Endothelial cell (in vitro differentiated cells): ENCODE measurements at regions not wholly inside any gene's neighbourhood (a gene's known extent, or its start where the extent isn't known, plus 50 kb on each side); places are given as distances from the start of the nearest gene placed in this dataset.

ENCODE experiments used
- DNase-seq: peaks from one replicate; pipeline ENCODE4 v3.0.0; 2021; ENCODE audit warnings: low spot score
- H3K27ac Mint-ChIP-seq: one replicate; pipeline ENCODE4 v1.8.0; 2021; ENCODE audit warnings: mixed read lengths, inconsistent platforms; ENCODE audit not compliant: unreplicated experiment
- H3K27me3 Mint-ChIP-seq: one replicate; pipeline ENCODE4 v1.8.0; 2021; ENCODE audit warnings: mild to moderate bottlenecking, moderate library complexity, mixed read lengths, inconsistent platforms; ENCODE audit not compliant: unreplicated experiment
- H3K36me3 Mint-ChIP-seq: one replicate; pipeline ENCODE4 v1.8.0; 2021; ENCODE audit warnings: mild to moderate bottlenecking, low read depth, mixed read lengths, inconsistent platforms; ENCODE audit not compliant: unreplicated experiment
- H3K4me1 Mint-ChIP-seq: one replicate; pipeline ENCODE4 v1.8.0; 2021; ENCODE audit warnings: mild to moderate bottlenecking, mixed read lengths, inconsistent platforms; ENCODE audit not compliant: unreplicated experiment
- H3K4me3 Mint-ChIP-seq: one replicate; pipeline ENCODE4 v1.8.0; 2021; ENCODE audit warnings: mild to moderate bottlenecking, mixed read lengths, inconsistent platforms; ENCODE audit not compliant: unreplicated experiment
- H3K9me3 Mint-ChIP-seq: one replicate; pipeline ENCODE4 v1.8.0; 2021; ENCODE audit warnings: mixed read lengths, inconsistent platforms; ENCODE audit not compliant: unreplicated experiment
- CTCF ChIP-seq: fragments of 200-600 bp; sonication (generic); IDR thresholded peaks from one replicate; pipeline ENCODE4 v1.5.0; 2021; ENCODE audit warnings: antibody characterized with exemption; ENCODE audit not compliant: unreplicated experiment

- H3K4me1 Mint-ChIP-seq, result peaks cover 18% of the 10 kb centered on the region
- no peak for TF ChIP-seq CTCF
- no peak overlapping the region for H3K4me3 Mint-ChIP-seq
- H3K9me3 Mint-ChIP-seq, result no peaks in the 10 kb centered on the region
- no peak for DNase-seq
- no peaks in the 10 kb centered on the region for H3K27me3 Mint-ChIP-seq
- H3K36me3 Mint-ChIP-seq, result no peaks in the 10 kb centered on the region
- no peak overlapping the region for H3K27ac Mint-ChIP-seq
Measured at GRCh38 chr5:87948486-87948885, 320.2 kb downstream of the TMEM161B start.

GRCh38 chr5:87946271-87946670 is 322.4 kb downstream of the TMEM161B start:
- no peak for TF ChIP-seq CTCF
- Mint-ChIP-seq H3K36me3 (no peaks in the 10 kb centered on the region), H3K9me3 (no peaks in the 10 kb centered on the region), H3K27ac (no peak overlapping the region), H3K4me1 (peaks cover 20% of the 10 kb centered on the region), H3K4me3 (no peak overlapping the region), H3K27me3 (no peaks in the 10 kb centered on the region)
- no peak for DNase-seq

GRCh38 chr5:87945286-87945650 is 323.4 kb downstream of the TMEM161B start:
- DNase-seq, result no peak
- H3K4me3 Mint-ChIP-seq, result no peak overlapping the region
- no peaks in the 10 kb centered on the region for H3K36me3 Mint-ChIP-seq
- TF ChIP-seq CTCF, result no peak
- no peaks in the 10 kb centered on the region for H3K27me3 Mint-ChIP-seq
- H3K4me1 Mint-ChIP-seq, result peaks cover 20% of the 10 kb centered on the region
- H3K9me3 Mint-ChIP-seq, result no peaks in the 10 kb centered on the region
- peak overlapping the region; percentile 59 for H3K27ac Mint-ChIP-seq

DNA sequence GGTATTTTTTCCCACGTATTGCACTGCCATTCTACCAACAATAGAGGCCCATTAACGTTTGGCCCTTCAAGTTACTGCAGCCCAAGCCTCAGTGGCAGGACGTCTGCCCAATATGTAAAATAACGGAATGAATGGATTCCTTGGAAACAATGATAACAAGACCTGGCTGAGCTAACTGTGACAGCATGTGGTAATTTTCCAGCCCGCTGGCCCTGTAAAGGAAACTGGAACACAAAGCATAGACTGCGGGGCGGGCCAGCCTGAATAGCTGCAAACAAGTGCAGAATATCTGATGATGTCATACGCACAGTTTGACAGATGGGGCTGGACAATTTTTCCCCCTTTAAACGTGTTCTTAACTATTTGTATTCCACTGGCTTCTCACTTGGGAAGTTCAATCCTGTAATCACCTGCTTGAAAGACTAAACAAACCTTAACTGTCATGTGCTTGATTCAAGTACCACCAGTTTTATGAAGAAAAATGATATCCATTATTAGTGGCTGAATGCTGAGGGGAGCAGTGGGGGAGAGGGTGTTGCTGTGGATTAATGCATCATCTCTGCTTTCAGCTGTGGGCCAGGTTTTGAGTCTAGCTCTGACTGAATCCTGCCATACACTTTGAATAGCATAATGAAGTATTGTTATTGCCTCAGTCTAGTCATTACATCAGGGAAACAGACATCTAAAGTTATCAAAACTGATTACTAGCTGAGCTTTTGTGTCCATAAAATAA is 323.9 kb downstream of the TMEM161B start:
- Mint-ChIP-seq H3K36me3 (no peaks in the 10 kb centered on the region), H3K4me3 (no peak overlapping the region), H3K9me3 (no peaks in the 10 kb centered on the region), H3K27me3 (no peaks in the 10 kb centered on the region), H3K27ac (peak overlapping the region; percentile 82), H3K4me1 (peaks cover 20% of the 10 kb centered on the region)
- peak; percentile 58 for DNase-seq
- TF ChIP-seq CTCF, result no peak

GRCh38 chr5:87940775-87941174 is 327.9 kb downstream of the TMEM161B start:
- Mint-ChIP-seq H3K9me3 (no peaks in the 10 kb centered on the region), H3K27me3 (peaks cover 1% of the 10 kb centered on the region), H3K4me3 (no peak overlapping the region), H3K4me1 (peaks cover 20% of the 10 kb centered on the region), H3K27ac (no peak overlapping the region), H3K36me3 (no peaks in the 10 kb centered on the region)
- TF ChIP-seq CTCF, result no peak
- no peak for DNase-seq
